Stomach (tissue), 4 donors: ENCODE measurements at regions not wholly inside any gene's neighbourhood (a gene's known extent, or its start where the extent isn't known, plus 50 kb on each side); places are given as distances from the start of the nearest gene placed in this dataset.

Source experiments
- POLR2A ChIP-seq, 4 donors: fragments of 450-650 bp; IDR thresholded peaks; one replicate each; pipeline ENCODE4 v1.6.1; 2016; ENCODE audit warnings: antibody characterized with exemption in 4 of 4, control low read depth in 2 of 4, mild to moderate bottlenecking in 1 of 4, moderate library complexity in 1 of 4
- POLR2AphosphoS5 ChIP-seq, 3 donors: sonication (generic); formaldehyde crosslinking; IDR thresholded peaks; one replicate each; pipeline ENCODE4 v1.6.1; 2016; ENCODE audit warnings: antibody characterized with exemption in 3 of 3
- TF ChIP-seq, protein P1 (sequence below), 7 experiments: fragments of 450-650 bp in 4 of 7; fragments of 200-600 bp in 3 of 7; sonication (generic) in 3 of 7; IDR thresholded peaks; one replicate each; pipeline ENCODE4 v1.5.1; 2016 to 2019; ENCODE audit warnings: antibody characterized with exemption in 7 of 7, control low read depth in 2 of 7, mild to moderate bottlenecking in 1 of 7

DNA sequence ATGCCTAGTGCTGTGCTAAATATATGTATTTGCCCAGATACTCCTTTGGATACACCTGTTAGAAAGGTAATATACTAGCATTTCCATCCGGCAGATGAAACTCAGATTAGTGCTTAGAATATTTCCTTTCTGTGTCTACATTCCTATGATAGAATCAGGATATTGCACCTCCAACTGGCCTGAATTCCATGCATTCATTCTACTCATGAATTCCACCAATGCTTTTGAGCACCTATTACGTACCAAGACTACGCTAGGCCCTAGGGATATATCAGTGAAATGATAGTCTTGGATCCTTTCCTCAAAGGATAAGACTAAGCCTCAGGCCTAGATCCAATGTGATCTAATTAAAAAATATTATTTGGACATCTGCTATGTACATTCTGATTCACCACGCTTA lies 223.8 kb upstream of the SERP2 start:
- no peak for TF ChIP-seq POLR2A (IDR thresholded peaks at IDR 0.05)
- no peak for TF ChIP-seq POLR2AphosphoS5 (IDR thresholded peaks at IDR 0.05)
- TF ChIP-seq, protein P1, sequence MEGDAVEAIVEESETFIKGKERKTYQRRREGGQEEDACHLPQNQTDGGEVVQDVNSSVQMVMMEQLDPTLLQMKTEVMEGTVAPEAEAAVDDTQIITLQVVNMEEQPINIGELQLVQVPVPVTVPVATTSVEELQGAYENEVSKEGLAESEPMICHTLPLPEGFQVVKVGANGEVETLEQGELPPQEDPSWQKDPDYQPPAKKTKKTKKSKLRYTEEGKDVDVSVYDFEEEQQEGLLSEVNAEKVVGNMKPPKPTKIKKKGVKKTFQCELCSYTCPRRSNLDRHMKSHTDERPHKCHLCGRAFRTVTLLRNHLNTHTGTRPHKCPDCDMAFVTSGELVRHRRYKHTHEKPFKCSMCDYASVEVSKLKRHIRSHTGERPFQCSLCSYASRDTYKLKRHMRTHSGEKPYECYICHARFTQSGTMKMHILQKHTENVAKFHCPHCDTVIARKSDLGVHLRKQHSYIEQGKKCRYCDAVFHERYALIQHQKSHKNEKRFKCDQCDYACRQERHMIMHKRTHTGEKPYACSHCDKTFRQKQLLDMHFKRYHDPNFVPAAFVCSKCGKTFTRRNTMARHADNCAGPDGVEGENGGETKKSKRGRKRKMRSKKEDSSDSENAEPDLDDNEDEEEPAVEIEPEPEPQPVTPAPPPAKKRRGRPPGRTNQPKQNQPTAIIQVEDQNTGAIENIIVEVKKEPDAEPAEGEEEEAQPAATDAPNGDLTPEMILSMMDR (IDR thresholded peaks at IDR 0.05) = no peak
